GM19351 (cell line): ENCODE measurements at regions not wholly inside any gene's neighbourhood (a gene's known extent, or its start where the extent isn't known, plus 50 kb on each side); places are given as distances from the start of the nearest gene placed in this dataset.
A peak's percentile ranks its signal among the peaks of the same experiment; 100 is the strongest.

ENCODE experiments used
- ATAC-seq: cut with Tn5 transposase; IDR thresholded peaks from one replicate; pipeline ENCODE4 v1.9.1; 2021; ENCODE audit warnings: mild to moderate bottlenecking, moderate library complexity; ENCODE audit not compliant: unreplicated experiment

- ATAC-seq, result no peak
Measured at GRCh38 chr2:67812682-67813081, 250.1 kb downstream of the C1D start.

GRCh38 chr2:67823726-67824125, 239.1 kb downstream of the C1D start:
- ATAC-seq, result no peak

GRCh38 chr2:67824186-67824585, 238.6 kb downstream of the C1D start:
- ATAC-seq, result no peak

GRCh38 chr2:67825476-67825875, 237.3 kb downstream of the C1D start:
- ATAC-seq, result no peak

- no peak for ATAC-seq
Measured at GRCh38 chr2:67828066-67828465, 234.7 kb downstream of the C1D start.

- ATAC-seq, result no peak
Measured at GRCh38 chr2:67829470-67829869, 233.3 kb downstream of the C1D start.

- no peak for ATAC-seq
Measured at GRCh38 chr2:67833632-67834031, 229.2 kb downstream of the C1D start.

GRCh38 chr2:67834482-67834881, 228.3 kb downstream of the C1D start:
- no peak for ATAC-seq

GRCh38 chr2:67835266-67835665, 227.5 kb downstream of the C1D start:
- no peak for ATAC-seq

- ATAC-seq, result no peak
Measured at GRCh38 chr2:67836866-67837265, 225.9 kb downstream of the C1D start.

GRCh38 chr2:67838205-67838604, 224.6 kb downstream of the C1D start:
- ATAC-seq, result no peak

GRCh38 chr2:67839242-67839641, 223.6 kb downstream of the C1D start:
- ATAC-seq, result no peak

GRCh38 chr2:67839668-67840067, 223.1 kb downstream of the C1D start:
- no peak for ATAC-seq

GRCh38 chr2:67840460-67841068, 222.2 kb downstream of the C1D start:
- peak; percentile 91 for ATAC-seq

GRCh38 chr2:67841711-67842110, 221.1 kb downstream of the C1D start:
- ATAC-seq, result no peak

- no peak for ATAC-seq
Measured at GRCh38 chr2:67842375-67842959, 220.3 kb downstream of the C1D start.

GRCh38 chr2:67844024-67844540, 218.7 kb downstream of the C1D start:
- no peak for ATAC-seq

GRCh38 chr2:67845621-67846369, 217.0 kb downstream of the C1D start:
- ATAC-seq, result no peak

- ATAC-seq, result no peak
Measured at GRCh38 chr2:67846370-67847070, 216.3 kb downstream of the C1D start.

- no peak for ATAC-seq
Measured at GRCh38 chr2:67848551-67849285, 214.1 kb downstream of the C1D start.

- ATAC-seq, result no peak
Measured at GRCh38 chr2:67851016-67851415, 211.8 kb downstream of the C1D start.
